ENCODE measurements at regions not wholly inside any gene's neighbourhood (a gene's known extent, or its start where the extent isn't known, plus 50 kb on each side); places are given as distances from the start of the nearest gene placed in this dataset.
"Not testable (repeated sequence)": the region's sequence is repeated elsewhere in the genome, so short reads cannot be mapped to it uniquely, and the experiment has no call there.

DNA sequence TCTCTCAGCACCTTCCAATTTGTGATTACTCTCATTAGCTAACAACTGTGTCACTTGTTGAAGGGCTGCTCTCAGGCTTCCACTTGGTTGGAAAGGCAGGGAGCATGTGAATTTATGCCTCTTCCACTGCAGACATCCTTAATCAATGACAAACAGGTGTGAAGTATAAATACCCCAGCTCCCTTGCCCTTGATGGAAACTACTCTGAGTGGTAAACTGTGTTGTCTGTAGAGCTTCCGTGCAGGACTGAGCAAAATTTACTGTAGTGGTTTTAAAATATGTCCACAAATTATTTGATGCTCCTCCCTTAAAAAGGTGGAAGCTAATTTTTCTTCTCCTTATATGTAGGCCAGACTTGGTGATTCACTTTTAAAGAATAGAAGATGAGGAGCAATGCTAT is 253.0 kb upstream of the TBX18 start:
- no peak for DNase-seq (ENCODE audit: low spot score)
- no peak for FAIRE-seq

DNA sequence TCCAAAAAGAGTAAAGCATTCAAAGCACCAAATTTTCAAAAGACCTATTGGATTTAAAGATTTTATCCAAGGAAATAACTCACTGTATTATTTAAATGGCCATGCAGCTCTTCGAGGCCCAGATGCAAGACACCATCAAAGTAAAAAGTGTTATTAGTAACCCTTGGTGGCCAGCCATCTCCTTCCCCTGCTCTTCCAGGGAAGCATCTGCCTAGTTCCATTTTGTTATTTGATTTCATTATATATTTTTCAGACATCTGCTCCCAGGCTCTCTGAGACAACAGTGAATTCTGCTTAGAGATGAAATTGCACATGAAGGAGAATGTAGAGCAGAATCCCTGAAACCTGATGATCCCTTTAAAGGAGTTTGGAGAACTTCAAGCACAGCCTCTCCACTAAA is 252.3 kb upstream of the TBX18 start:
- DNase-seq (ENCODE audit: low spot score) (no peak), FAIRE-seq (no peak)

DNA sequence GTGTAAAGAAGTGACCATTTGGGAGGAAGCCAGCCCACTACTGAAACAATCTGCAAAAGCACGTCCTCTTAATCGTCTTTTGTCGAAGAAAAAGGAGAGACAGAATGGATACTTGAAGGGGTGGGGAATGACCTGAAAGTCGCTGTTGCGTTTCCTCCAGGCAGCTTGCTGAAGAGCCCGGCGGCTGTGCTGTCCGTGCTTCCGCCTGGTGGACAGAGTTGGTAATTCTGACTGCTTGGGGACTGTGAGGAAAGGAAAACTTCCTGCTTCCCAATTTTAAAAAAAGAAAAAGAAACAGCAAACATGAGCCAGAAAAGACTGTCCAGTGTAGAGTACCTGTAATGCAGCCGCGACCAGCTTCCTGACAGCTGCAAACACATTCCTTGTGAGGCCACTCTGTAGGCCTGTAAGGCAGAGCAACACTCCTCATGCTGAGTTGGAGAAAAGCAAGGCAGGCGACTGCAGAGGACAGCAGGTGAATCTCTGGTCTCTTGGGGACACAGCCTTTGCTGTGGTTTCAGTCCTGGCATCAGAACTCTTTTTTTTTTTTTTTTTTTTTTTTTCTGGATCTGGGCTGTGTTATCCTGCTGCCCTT is 251.1 kb upstream of the TBX18 start:
- FAIRE-seq (no peak), DNase-seq (ENCODE audit: low spot score) (peak; percentile 68)

GRCh38 chr6:85010865-85011264 is 246.5 kb upstream of the TBX18 start:
- DNase-seq (ENCODE audit: low spot score): no peak
- FAIRE-seq: no peak

- DNase-seq (ENCODE audit: low spot score) (no peak), FAIRE-seq (no peak)
These were observed 244.1 kb upstream of the TBX18 start for GRCh38 chr6:85008296-85009009.

DNA sequence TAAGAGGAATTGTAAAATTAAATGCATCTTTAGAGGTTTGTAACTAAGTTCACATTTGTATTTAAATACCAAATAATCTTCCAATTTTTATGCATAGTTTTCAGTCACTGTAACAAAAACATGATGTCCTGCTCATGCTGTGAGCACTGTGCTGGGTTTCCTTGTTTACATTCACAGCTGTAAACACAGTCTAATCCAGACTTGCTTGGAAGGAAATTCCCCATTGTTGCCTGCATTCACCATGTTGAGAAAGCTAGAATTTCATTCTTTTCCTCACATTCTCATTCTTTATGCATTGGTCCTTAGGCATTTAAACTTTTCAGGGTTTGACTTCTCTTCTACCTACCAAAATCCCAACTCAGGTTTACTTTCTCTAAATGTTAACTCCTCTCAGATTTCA is 242.0 kb upstream of the TBX18 start:
- DNase-seq (ENCODE audit: low spot score) (no peak), FAIRE-seq (no peak)

- no peak for FAIRE-seq
- no peak for DNase-seq (ENCODE audit: low spot score)
These were observed 241.1 kb upstream of the TBX18 start for GRCh38 chr6:85005494-85005893.

DNA sequence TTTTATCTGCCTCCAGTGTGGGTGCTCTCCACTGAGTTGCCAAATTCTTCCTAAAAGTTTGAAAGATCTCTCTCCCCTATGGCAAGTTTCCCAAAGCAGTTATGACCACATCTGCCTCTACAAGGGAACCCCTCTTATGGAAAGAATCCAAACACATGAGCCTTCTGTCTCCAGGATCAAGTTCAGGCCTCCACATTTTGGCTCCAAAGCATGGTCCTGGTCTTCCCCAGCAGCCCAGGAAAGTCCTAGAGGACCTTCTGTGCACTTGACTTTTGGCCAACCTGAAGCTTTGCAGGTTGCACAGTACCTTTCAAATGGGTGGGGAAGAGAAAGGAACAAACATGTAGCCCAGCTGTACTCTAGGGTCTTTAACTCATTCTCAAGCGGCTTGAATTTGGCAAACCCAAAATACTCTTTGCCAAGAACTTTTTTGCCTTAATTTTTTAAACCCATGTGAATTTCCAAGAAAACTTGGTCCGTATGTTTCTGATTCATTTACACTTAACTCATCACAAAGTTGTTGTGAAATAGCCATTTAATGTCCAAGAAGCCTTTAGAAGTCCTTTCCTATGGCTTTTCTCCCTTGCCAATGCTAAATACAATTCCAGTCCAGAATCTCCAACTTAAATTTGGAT is 240.1 kb upstream of the TBX18 start:
- DNase-seq (ENCODE audit: low spot score) (no peak), FAIRE-seq (no peak)

GRCh38 chr6:85002847-85003246 is 238.4 kb upstream of the TBX18 start:
- no peak for DNase-seq (ENCODE audit: low spot score)

DNA sequence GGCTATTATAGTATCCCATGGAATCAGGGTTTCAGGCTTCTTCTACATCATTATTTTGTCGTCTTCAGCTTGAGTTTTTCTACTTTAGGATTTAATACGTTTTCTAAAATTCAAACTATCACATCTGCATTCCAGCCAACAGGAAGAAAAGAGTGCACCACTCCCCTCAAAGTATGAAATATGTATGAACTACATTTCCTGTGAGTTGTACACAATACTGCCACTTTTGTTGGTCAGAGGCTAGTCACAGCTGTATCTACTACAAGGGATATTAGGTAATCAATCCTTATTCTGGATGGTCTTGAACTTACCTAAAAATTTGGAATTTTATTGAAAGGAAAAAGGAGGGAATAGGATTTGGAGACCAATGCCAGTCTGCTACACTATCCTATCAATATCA is 235.6 kb upstream of the TBX18 start:
- FAIRE-seq (no peak), DNase-seq (ENCODE audit: low spot score) (no peak)

More at GRCh38 chr6:85002847-85003246, 238.4 kb upstream of the TBX18 start:
- no peak for FAIRE-seq

GRCh38 chr6:84998223-84998622 is 233.8 kb upstream of the TBX18 start:
- DNase-seq (ENCODE audit: low spot score): no peak
- FAIRE-seq: no peak

DNA sequence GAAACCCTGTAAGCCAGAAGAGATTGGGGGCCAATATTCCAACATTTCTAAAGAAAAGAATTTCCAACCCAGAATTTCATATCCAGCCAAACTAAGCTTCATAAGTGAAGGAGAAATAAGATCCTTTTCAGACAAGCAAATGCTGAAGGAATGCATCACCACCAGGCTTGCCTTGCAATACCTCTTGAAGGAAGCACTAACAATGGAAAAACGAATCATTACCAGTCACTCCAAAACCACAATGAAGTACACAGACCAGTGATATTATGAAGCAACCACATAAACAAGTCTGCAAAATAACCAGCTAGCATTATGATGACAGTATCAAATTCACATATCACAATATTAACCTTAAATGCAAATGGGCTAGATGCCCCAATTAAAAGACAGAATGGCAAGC is 224.4 kb upstream of the TBX18 start:
- not testable (repeated sequence) for DNase-seq (ENCODE audit: low spot score); FAIRE-seq

GRCh38 chr6:84985490-84985889 is 221.1 kb upstream of the TBX18 start:
- FAIRE-seq; DNase-seq (ENCODE audit: low spot score): not testable (repeated sequence)

- no peak for DNase-seq (ENCODE audit: low spot score)
These were observed 215.1 kb upstream of the TBX18 start for GRCh38 chr6:84979541-84979940.

GRCh38 chr6:84977363-84977705 is 212.9 kb upstream of the TBX18 start:
- FAIRE-seq (no peak), DNase-seq (ENCODE audit: low spot score) (no peak)

More at GRCh38 chr6:84979541-84979940, 215.1 kb upstream of the TBX18 start:
- FAIRE-seq: no peak

- DNase-seq (ENCODE audit: low spot score) (peak; percentile 11), FAIRE-seq (no peak)
These were observed 212.3 kb upstream of the TBX18 start for GRCh38 chr6:84976526-84977362.

GRCh38 chr6:84975316-84975715 is 210.9 kb upstream of the TBX18 start:
- FAIRE-seq: no peak
- DNase-seq (ENCODE audit: low spot score): no peak

GRCh38 chr6:84973606-84974005 is 209.2 kb upstream of the TBX18 start:
- DNase-seq (ENCODE audit: low spot score): no peak
- FAIRE-seq: no peak

DNA sequence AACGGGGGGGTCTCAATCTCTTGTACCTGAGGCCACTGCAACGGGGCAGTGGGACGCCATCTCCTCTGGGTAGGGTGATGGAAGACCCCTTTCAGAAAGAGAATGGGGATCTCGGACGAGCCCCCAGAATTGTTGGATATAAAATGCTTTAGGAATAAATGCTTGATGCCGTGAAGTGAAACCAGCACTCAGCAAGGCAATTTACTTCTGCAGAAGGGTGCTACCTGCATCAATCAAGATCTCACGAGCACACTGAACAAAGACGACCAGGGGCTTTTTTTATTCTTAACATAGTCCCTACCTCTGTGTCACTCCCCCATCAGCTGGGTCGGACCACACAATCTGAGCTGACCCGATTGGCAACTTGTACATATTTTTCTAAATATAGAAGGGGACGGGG is 203.6 kb upstream of the TBX18 start:
- DNase-seq (ENCODE audit: low spot score): no peak
- FAIRE-seq: no peak

DNA sequence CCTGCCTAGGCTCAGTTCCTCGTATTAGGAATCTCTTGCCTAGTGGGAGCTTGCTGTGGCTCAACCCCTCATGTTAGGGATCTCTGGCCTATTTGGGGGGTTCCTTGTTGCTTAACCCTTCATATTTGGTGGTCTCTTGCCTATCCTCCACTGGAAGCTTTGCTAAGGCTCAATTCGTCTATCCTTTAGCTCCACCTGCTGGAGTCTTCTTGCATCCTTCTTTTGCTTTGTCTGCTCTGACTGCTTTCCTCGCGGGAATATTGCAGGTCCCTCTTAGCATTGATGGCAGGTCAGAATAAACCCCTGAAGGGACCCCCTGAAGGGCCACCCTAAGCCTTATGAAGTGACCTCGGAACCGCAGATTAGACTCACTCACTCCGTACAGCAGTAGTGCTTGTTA is 203.0 kb upstream of the TBX18 start:
- no peak for FAIRE-seq

GRCh38 chr6:84953111-84953755 is 188.8 kb upstream of the TBX18 start:
- DNase-seq (ENCODE audit: low spot score) (no peak), FAIRE-seq (no peak)

More for the DNA sequence above, 203.0 kb upstream of the TBX18 start:
- peak; percentile 47 for DNase-seq (ENCODE audit: low spot score)

All from urothelium cell line (cell line).